Panc1 (cell line): ENCODE measurements at regions not wholly inside any gene's neighbourhood (a gene's known extent, or its start where the extent isn't known, plus 50 kb on each side); places are given as distances from the start of the nearest gene placed in this dataset.

Experiments
- POLR2AphosphoS5 ChIP-seq: IDR thresholded peaks from 2 replicates; pipeline ENCODE4 v1.6.1; 2012; ENCODE audit warnings: mild to moderate bottlenecking, low read depth, low read length, moderate library complexity
- REST ChIP-seq, 2 experiments: IDR thresholded peaks; 2 replicates each; pipeline ENCODE4 v1.6.1; 2011 to 2012; ENCODE audit warnings: low read depth in 2 of 2, control low read depth in 1 of 2, low read length in 1 of 2, mild to moderate bottlenecking in 1 of 2, moderate library complexity in 1 of 2; ENCODE audit not compliant: insufficient read depth in 1 of 2

GRCh38 chr1:222938986-222939385, 124.1 kb downstream of the DISP1 start:
- TF ChIP-seq POLR2AphosphoS5: no peak
- no peak for TF ChIP-seq REST (IDR thresholded peaks at IDR 0.05; ENCODE audit: insufficient read depth in 1 of 2, low read depth in 2 of 2, low read length in 1 of 2)
